Islet of Langerhans (tissue), 1 donor: ENCODE measurements at regions not wholly inside any gene's neighbourhood (a gene's known extent, or its start where the extent isn't known, plus 50 kb on each side); places are given as distances from the start of the nearest gene placed in this dataset.

Experiments
- FAIRE-seq: peaks from one replicate; lab custom pipeline; 2011; peaks lifted over from hg19 to GRCh38; lab: Jason Lieb, UNC

DNA sequence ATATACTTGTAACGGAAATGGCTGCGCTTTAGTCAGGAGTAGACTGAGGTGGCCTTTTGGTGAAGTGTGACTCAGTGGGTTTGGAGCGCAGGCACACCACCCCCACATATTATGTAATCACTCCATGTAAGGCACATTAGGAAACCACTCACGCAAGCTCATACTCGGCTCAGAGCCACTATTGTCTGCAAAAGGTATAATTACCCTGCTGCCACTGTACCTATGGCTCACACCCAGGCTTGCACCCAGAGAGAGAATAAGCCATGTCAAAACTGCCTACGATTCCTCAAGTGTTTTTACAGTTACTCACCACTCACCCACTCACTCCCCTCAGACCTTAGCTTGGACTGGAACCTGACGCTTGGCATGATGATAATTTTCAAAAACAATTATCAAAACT, 611.9 kb upstream of the CCDC54 start:
- FAIRE-seq: no peak

DNA sequence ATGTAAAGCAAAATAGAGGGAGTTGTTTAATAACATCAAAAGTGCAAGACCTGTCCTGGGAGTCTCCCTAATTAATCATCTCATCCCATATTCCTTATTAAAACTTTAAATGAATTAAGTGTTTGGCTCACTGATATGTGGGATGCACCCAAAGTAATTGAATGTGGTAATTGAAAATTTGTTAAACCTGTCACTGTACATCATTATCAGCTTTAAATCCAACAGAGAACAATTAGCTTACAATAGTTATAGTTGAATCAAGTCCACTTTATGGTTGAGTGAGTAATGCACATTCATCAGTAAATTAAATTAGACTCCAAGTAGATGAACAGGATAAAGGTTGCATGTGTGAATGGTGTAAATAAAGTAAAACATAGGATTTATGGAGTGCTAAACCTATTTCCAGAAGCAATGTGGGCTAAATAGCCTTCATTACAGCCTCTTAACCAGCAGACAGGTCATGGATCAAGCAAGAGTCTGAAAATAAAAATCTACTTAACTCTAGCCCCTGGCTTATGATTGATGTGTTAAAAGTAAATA, 608.2 kb upstream of the CCDC54 start:
- FAIRE-seq: no peak

DNA sequence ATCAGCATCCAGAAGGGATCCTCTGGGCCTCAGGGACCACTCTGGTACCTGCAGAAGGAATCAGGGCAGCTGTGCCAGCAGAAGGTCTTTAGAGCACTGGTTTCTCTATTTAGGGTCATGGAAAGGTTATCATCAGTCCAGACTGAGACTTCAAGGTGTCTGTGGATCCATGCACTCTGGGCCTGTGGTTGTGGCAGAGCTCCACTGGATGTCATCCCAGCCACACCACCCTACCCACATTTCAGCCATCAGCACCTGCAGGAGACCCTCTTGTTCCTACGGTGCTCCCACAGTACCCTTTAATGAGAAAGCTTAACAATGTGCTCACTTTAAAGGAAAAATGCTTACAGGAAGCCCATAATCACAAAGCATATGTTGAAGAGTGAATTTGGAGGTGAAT, 603.4 kb upstream of the CCDC54 start:
- no peak for FAIRE-seq

DNA sequence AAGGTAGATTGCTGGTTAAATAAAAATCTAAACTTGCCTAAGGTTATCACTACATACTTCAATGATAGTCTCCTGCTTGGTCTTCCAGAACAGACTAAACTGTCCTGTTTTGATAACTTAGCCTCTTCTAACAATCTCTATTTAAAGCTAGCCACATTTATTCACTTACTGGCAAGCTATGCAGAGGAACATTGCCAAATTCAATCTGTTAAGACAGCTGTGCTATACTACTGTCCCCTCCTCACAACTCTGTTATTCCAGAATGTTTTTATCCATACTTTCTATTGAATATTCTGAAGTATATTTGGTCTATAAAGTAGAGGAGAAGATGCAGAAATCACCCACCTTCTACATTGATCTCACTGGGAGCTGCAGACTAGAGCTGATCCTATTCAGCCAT, 594.0 kb upstream of the CCDC54 start:
- FAIRE-seq: no peak

DNA sequence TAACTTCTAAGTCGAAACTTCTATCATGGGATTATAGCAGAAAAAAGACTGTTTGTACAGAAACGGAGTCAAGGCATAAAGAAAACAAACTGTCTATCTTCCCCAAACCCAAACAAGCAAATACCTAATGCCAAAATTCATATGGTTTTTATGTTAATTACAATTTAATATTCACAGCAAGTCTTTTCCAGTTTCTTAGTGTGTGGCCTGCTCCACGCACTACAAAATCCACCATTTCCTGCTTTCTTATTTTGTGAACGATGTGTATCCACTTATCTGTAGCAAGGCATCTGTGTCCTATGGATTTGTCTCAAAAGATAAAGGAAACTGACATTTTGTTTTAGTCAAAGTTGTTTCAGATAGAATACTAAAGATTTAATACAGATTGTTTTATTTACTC, 588.0 kb upstream of the CCDC54 start:
- no peak for FAIRE-seq

DNA sequence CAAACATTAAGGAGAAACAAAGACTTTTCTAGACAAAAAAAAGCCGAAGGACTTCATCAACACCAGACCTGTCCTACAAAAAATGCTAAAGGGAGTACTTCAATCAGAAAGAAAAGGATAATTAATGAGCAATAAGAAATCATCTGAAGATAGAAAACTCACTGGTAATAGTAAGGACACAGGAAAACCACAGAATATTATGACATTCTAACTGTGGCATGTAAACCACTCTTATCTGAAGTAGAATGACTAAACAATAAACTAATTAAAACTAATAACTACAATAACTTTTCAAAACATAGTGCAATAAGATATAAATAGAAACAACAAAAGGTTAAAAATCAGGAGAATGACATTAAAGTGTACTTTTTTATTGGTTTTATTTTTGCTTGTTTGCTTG, 584.5 kb upstream of the CCDC54 start:
- FAIRE-seq: no peak

DNA sequence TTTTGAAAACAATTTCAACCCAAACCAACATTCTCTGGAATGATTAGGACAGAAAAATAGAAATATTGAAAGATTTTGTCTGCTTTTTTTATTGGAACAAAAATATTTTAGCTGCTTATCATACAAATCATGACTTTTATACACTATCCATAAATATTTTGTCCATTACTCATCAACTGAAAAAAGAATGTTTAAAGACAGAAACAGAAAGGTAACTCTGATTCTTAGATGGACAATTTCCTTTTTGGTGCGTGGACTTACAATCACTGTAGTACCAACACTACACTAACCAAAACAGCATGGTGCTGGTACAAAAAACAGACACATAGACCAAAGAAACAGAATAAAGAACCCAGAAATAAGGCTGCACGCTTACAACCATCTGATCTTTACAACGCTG, 582.8 kb upstream of the CCDC54 start:
- no peak for FAIRE-seq

DNA sequence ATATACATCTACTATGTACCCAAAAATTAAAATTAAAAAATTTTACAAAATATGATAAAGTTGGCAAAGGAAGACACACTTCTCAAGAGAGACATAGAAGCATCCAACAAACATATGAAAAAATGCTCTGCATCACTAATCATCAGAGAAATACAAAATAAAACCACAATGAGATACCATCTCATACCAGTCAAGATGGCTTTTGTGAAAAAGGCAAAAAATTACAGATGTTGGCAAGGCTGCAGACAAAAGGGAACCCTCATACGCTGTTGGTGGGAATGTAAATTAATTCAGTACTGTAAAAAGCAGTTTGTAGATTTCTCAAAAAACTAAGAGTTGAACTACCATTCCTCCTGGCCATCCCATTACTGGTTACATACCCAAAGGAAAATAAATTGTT, 581.7 kb upstream of the CCDC54 start:
- no peak for FAIRE-seq

DNA sequence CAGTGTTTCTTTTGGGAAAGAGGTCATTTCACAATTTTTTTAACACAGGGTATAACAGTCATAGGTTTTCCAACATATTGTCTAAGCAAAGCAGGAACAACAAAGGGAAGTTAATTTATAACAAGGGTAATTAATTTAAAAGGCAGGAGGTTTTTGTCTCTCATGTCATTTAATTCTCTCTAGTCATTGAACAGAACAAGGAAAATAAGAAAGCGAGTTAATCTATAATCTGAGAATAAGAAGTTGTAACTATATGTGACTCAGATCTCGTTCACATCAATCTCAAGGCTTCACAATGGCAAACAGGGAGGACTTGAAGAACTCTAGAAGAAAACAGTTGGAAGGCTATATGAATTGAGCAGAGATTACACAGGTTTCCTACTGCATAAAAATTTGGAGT, 579.8 kb upstream of the CCDC54 start:
- FAIRE-seq: no peak

DNA sequence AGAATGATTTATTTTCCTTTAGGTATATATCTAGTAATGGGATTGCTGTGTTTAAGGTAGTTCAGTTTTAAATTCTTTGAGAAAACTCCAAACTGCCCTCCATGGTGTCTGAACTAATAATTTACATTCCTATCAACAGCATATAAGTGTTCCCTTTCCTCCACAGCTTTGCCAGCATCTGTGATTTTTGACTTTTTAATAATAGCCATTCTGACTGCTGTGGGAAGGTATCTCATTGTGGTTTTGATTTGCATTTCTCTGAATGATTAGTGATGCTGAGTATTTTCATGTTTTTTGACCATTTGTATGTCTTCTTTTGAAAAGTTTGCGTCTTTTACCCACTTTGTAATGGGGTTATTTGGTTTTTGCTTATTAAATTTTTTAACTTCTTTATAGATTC, 571.6 kb upstream of the CCDC54 start:
- FAIRE-seq: no peak

DNA sequence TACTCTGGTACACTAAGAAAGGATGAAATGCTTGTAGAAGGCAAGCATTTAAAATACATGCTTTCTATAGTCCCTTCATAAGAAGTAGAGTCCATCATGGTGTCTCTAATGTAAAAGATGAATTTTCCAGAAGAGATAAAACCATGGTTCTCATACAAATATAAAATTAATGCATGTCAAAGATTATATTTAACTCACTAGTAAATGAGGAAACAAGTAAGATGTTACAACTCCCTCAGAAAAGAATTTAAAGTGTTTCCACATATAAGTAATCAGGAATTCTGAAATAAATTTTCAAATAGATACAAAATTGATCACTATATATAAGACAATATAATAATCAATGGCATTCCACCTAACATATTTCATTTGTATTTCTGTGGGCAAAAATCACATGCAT, 570.3 kb upstream of the CCDC54 start:
- FAIRE-seq: no peak

DNA sequence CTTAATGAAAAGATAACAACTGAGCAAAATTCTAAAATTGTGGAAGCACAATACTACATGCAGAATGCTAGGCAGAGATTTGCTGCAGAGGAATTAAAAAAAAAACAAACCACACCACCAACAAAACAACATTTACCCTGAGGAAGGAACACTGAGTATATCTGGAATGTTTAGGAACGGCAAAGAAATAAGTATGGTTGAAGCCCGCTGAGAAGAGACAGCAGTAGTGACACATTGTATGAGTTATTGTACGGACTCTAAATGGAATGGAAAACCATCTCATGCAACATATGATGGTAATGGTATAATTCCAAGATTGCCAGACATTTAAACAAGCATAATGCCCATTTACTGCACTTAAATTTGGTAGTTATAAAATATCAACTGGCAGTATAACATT, 568.2 kb upstream of the CCDC54 start:
- no peak for FAIRE-seq

DNA sequence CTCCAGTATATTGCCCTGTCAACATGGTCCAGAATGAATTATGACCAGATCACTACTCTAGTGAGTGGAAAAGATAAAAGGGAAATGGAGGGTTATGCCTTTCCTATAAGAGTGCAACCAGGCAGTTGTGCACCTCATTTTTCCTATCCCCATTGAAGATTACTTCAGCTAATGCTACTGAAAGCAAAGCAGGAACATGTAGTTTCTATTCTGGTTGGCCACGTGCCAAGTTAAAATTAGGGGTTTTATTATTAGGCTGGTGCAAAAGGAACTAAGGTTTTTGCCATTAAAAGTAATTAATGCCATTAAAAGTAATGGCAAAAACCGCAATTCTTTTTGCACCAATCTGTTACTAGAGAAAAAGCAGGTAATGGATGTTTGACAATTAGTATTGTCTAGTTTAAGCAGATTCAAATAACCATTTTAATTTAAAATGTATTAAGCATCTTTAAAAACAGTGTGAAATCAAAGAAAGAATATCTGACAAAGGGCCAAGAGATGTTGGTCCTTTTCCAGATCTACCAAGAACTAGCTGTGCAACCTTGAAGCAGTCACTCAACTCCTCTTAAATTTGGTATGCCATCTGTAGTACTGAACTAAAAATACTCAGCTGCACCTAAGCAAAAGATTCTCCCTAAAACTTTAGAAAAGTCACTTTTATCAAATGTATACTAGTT, 567.5 kb upstream of the CCDC54 start:
- FAIRE-seq: no peak

DNA sequence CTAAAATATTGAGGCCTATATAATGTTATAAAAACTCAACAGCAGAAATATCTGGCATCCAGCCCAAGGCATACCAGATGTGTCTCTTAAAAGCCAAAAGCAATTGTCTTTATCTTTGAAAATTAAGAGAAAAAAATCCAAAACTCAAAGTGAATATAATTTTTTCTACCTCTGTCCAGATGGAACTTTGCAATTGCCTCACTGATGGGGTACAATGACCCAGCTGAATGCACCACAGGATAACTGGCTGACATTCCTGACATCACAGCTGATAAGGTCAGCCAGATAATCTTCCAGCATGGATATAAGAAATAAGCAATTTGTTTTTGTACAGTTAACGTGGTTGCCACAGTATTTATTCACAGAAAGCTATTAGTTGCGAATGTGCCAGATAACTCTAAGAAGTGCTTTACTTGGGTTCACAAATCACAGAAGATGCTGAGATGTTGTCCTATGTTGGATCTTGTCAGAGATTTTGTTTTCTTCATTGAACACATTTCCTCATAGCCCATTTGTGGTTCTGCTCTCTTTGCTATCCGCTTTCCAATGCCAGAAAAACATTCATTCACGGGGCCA, 566.9 kb upstream of the CCDC54 start:
- no peak for FAIRE-seq

DNA sequence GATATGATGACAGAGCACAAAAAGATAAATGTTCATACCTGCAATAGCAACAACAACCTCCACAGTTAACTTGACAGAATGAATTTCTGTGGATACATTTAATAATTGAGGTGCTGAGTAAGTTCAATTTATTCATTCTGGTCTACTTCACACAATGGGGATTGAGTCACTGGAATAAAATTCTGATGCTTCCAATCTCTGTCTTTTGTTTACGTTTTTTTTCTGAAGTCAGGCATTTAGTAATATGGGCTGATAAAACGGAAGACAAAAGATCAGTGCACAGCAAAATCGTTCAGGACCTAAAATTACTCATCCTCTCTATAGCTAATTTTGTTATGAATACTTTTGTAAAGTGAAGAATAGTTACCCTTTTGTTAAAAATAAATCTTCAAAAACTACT, 565.9 kb upstream of the CCDC54 start:
- peak; percentile 53 for FAIRE-seq

DNA sequence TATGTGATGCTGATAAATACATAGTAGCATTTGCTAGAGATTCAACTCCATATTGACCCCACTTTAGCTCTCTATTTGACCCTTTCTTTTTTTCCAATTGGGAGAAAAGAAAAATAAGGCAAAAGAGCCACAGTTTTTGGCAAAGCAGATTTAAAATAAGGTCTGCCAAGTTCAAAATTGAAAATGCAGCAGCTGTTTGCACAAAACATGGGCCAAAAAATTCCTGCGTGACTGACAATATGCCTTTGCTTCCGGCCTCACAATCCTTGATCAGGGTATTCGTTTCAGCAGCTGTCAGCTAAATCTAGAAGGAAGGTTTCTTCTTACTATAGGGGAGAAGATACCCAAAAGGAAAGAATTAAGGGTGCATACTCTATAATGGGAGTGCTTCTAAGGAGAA, 563.5 kb upstream of the CCDC54 start:
- no peak for FAIRE-seq

DNA sequence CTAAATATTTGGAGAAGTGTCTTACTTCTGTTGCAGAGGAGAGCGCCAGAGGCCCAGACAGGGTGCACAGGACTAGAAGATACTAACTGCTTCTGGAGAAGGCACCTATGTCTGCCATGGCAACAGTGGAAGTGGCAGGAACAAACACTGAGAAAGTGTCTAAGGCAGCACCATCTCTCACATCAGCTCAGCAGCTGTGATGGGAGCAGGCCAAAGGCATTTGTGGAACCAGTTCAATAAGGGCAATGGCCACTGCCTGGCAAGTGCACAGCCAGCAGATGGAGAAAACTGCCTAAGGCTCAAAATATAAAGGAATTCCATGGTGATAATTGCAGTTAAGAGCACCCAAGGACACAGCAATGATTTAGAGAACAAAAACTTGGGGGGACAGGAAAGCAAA, 563.0 kb upstream of the CCDC54 start:
- no peak for FAIRE-seq

DNA sequence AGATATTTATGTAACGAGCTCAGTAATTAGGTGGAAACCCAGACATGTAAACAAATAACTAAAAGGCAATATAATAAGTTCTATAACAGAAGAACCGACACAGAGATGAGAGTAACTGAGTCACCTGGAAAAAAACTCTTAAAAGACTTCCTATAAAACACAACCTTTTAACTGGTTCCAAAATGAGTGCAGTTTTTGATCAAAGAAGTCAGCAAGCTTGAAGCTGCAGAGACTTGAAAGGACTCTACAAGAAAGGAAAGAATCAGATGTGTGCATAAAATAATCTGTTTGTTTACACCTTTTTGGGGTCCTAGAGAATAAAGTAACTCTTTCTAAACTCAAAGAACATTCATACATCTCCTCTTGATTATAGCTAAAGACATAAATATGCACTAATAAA, 560.4 kb upstream of the CCDC54 start:
- FAIRE-seq: peak; percentile 43

DNA sequence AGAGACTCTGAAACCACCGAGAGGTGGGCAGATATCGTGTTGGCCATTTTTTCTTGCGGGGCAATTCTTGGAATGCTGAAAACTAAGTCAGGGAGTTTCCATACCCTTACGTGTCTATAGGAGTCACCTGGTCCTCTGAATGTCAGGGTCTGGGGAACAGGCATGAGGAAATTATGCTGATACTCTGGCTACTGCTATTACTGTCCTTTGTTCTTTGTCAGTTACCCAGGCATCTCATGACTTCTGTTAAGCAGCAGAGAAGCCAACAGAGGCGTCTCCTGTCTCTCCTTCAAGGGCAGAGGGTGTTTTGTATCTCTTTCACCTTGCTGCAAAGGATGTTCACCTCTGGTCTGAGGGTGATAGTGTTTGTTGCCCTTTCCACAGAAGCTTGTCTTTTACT, 559.5 kb upstream of the CCDC54 start:
- FAIRE-seq: no peak

DNA sequence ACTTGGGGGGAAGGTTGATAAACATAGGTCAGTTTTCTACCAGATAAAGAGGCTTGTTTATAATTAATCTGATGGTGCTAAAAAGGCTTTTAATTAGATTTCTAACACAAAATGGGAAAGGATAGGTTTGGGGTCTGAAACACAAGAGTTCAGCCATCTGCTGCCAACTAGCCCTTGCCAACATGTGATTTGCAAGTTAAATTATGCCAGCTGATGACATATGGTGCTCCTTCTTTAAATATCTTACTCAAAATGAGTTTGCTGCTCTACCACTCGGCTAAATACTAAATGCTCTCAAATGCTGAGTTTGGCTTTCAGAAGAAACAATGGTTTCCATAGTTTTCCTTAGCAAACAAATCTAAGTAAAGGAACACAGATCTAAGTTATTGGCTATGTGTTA, 557.8 kb upstream of the CCDC54 start:
- FAIRE-seq: no peak

DNA sequence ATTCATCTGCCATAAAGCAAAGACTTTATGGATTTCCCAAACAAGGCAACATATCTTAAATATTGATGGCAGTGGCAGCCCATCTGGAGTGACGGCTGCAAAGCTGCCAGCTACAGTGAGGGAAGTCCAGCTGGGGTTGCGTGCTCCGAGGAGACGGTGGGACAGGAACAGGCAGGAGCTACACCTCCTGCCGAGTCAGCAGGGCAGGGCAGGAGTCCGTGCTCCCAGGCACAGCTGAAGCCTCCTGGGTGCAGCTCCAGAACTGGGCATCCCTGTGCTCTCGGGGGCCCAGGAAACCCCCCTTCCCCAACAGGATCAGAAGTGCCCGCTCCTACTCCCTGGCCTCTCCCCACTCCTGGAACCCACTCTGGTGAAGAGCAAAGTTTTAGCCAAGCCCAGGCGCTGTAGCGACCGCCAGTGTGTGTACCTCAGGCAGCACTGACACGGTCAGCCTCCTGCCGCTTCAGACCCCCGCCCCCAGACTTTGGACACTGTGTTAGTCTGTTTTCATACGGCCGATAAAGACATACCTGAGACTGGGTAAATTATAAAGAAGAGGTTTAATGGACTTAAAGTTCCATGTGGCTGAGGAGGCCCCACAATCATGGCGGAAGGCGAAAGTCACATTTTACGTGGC, 556.4 kb upstream of the CCDC54 start:
- no peak for FAIRE-seq

DNA sequence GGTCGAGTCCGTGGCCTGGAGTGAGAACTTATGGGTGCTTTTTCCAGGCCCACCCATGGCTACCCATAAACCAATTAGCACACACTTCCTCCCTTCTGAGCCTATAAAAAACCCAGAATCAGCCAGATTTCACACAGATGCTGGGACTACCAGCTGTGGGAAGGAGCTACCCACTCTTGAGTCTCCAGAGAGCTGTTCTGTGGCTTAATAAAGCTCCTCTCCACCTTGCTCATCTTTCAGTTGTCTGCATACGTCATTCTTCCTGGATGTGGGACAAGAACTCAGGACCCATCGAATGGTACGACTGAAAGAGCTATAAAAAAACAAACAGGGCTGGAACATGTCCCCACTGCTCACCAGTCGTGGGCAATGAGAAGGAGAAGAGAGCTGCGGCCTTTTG, 555.4 kb upstream of the CCDC54 start:
- FAIRE-seq: no peak

DNA sequence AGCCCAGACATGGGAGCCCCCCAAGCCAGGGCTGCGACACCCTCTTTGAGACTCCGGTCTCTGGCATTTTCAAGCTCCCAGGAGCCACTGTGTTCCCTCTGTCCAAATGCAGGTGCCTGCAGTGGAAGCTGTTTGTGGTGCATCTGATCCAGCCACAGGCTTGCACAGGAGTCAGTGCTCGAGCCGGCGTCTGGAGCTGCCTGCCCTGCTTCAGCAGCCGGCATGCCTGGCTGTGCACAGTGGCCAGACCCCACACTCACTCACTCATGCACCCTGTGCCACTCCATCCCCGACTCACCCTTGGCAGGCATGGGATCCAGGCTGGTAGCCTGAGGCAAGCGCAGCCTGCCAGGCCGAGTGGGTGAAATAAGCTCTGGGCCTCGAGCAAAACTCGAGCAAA, 555.0 kb upstream of the CCDC54 start:
- no peak for FAIRE-seq

DNA sequence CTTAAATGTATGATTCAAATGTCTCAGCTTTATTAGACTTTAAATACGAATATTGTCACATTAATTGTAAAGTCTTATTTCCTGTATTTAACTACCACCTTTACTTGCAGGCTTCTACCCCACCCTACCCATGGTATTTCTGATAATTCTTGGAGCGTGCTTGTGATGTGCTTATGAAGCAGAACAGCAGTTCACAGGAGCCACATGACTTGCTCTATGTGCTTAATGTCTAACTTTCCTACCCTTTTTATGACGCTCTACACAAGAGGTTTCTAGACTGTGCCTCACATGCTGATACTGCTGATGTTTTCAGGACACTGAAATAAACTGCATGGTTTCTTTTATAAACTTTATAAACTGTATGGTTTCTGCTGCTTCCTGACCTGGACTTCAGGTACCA, 553.5 kb upstream of the CCDC54 start:
- FAIRE-seq: no peak
